ENCODE measurements at regions not wholly inside any gene's neighbourhood (a gene's known extent, or its start where the extent isn't known, plus 50 kb on each side); places are given as distances from the start of the nearest gene placed in this dataset.

GRCh38 chr18:67633939-67634338 is 117.4 kb upstream of the DSEL start:
- no peak for DNase-seq

GRCh38 chr18:67621906-67622305 is 105.4 kb upstream of the DSEL start:
- no peak for DNase-seq

- no peak for DNase-seq
These were observed 104.7 kb upstream of the DSEL start for GRCh38 chr18:67621049-67621713.

- DNase-seq, result no peak
These were observed 101.5 kb upstream of the DSEL start for GRCh38 chr18:67618061-67618460.

GRCh38 chr18:67615876-67616275 is 99.4 kb upstream of the DSEL start:
- DNase-seq, result no peak

GRCh38 chr18:67613731-67614130 is 97.2 kb upstream of the DSEL start:
- no peak for DNase-seq

GRCh38 chr18:67612281-67612680 is 95.8 kb upstream of the DSEL start:
- no peak for DNase-seq

GRCh38 chr18:67608615-67609273 is 92.2 kb upstream of the DSEL start:
- no peak for DNase-seq

GRCh38 chr18:67608191-67608590 is 91.7 kb upstream of the DSEL start:
- no peak for DNase-seq

GRCh38 chr18:67600181-67601180 is 84.0 kb upstream of the DSEL start:
- DNase-seq, result no peak

- no peak for DNase-seq
These were observed 82.8 kb upstream of the DSEL start for GRCh38 chr18:67599277-67599676.

GRCh38 chr18:67597759-67598158 is 81.2 kb upstream of the DSEL start:
- DNase-seq, result no peak

GRCh38 chr18:67596003-67596402 is 79.5 kb upstream of the DSEL start:
- DNase-seq, result no peak

GRCh38 chr18:67590571-67591141 is 74.1 kb upstream of the DSEL start:
- no peak for DNase-seq

GRCh38 chr18:67589325-67589724 is 72.8 kb upstream of the DSEL start:
- no peak for DNase-seq

GRCh38 chr18:67586101-67586500 is 69.6 kb upstream of the DSEL start:
- DNase-seq, result no peak

- DNase-seq, result no peak
These were observed 67.1 kb upstream of the DSEL start for GRCh38 chr18:67583621-67584020.

- no peak for DNase-seq
These were observed 66.0 kb upstream of the DSEL start for GRCh38 chr18:67582488-67582887.

- no peak for DNase-seq
These were observed 64.7 kb upstream of the DSEL start for GRCh38 chr18:67581178-67581577.

GRCh38 chr18:67577386-67577785 is 60.9 kb upstream of the DSEL start:
- no peak for DNase-seq

- no peak for DNase-seq
These were observed 58.2 kb upstream of the DSEL start for GRCh38 chr18:67574749-67575148.

- DNase-seq, result no peak
These were observed 51.6 kb upstream of the DSEL start for GRCh38 chr18:67568166-67568565.
